Keratinocyte (primary cell): ENCODE measurements at regions not wholly inside any gene's neighbourhood (a gene's known extent, or its start where the extent isn't known, plus 50 kb on each side); places are given as distances from the start of the nearest gene placed in this dataset.

Source experiments
- DNase-seq: peaks from one replicate; pipeline ENCODE4 v3.0.0-alpha.2; 2011; ENCODE audit warnings: low read depth, missing footprints, low spot score
- FAIRE-seq: peaks from 2 replicates; lab custom pipeline; 2011; peaks lifted over from hg19 to GRCh38; lab: Jason Lieb, UNC
- H2AFZ ChIP-seq: 2 replicates; pipeline ENCODE4 v1.6.0; 2012; ENCODE audit warnings: low read length, control low read depth, inconsistent platforms; ENCODE audit not compliant: control insufficient read depth
- H3K27ac ChIP-seq: 2 replicates; pipeline ENCODE4 v1.5.1; 2011; ENCODE audit warnings: low read length; ENCODE audit not compliant: control insufficient read depth, insufficient read depth
- H3K27me3 ChIP-seq: 3 replicates; pipeline ENCODE4 v1.6.0; 2011; ENCODE audit warnings: low read length; ENCODE audit not compliant: control insufficient read depth, insufficient read depth; ENCODE audit errors: extremely low read depth
- H3K36me3 ChIP-seq, 2 experiments: 2 replicates in 1 of 2; 3 replicates in 1 of 2; pipeline ENCODE4 v1.5.1; 2011; ENCODE audit warnings: low read length in 2 of 2, mild to moderate bottlenecking in 1 of 2; ENCODE audit not compliant: control insufficient read depth in 2 of 2, insufficient read depth in 2 of 2; ENCODE audit errors: extremely low read depth in 1 of 2
- H3K4me1 ChIP-seq: 3 replicates; pipeline ENCODE4 v1.5.1; 2011; ENCODE audit warnings: low read length; ENCODE audit not compliant: control insufficient read depth, insufficient read depth; ENCODE audit errors: extremely low read depth
- H3K4me2 ChIP-seq: 3 replicates; pipeline ENCODE4 v1.6.0; 2011; ENCODE audit warnings: low read depth, low read length; ENCODE audit not compliant: control insufficient read depth, insufficient read depth; ENCODE audit errors: extremely low read depth
- H3K4me3 ChIP-seq, 3 experiments: fragments of 200-600 bp in 1 of 3; sonication (generic) in 1 of 3; 2 replicates in 2 of 3; 3 replicates in 1 of 3; pipeline ENCODE4 v1.5.1; 2011 to 2016; ENCODE audit warnings: low read length in 3 of 3, mild to moderate bottlenecking in 3 of 3, control low read depth in 2 of 3, inconsistent platforms in 1 of 3, low read depth in 1 of 3, mixed read lengths in 1 of 3, mixed run types in 1 of 3, moderate library complexity in 1 of 3; ENCODE audit not compliant: control insufficient read depth in 2 of 3, insufficient read depth in 2 of 3; ENCODE audit errors: extremely low read depth in 1 of 3
- H3K79me2 ChIP-seq: 2 replicates; pipeline ENCODE4 v1.6.0; 2012; ENCODE audit warnings: low read length; ENCODE audit not compliant: control insufficient read depth, insufficient read depth
- H3K9ac ChIP-seq: 3 replicates; pipeline ENCODE4 v1.6.0; 2011; ENCODE audit warnings: low read length; ENCODE audit not compliant: control insufficient read depth, insufficient read depth; ENCODE audit errors: extremely low read depth
- H3K9me1 ChIP-seq: 3 replicates; pipeline ENCODE4 v1.6.0; 2011; ENCODE audit warnings: low read length; ENCODE audit not compliant: control insufficient read depth, insufficient read depth; ENCODE audit errors: extremely low read depth
- H3K9me3 ChIP-seq: 2 replicates; pipeline ENCODE4 v1.5.1; 2012; ENCODE audit warnings: low read depth, low read length; ENCODE audit not compliant: control insufficient read depth
- H4K20me1 ChIP-seq: 3 replicates; pipeline ENCODE4 v1.6.0; 2011; ENCODE audit warnings: low read length; ENCODE audit not compliant: control insufficient read depth, insufficient read depth; ENCODE audit errors: extremely low read depth
- CTCF ChIP-seq, 3 experiments: IDR thresholded peaks in 1 of 3; conservative IDR thresholded peaks in 1 of 3; optimal IDR thresholded peaks in 1 of 3; 2 replicates in 2 of 3; 3 replicates in 1 of 3; pipeline versions ENCODE3 to v1.5.1; 2011; ENCODE audit warnings: low read length in 3 of 3, mild to moderate bottlenecking in 3 of 3, moderate library complexity in 2 of 3, control low read depth in 1 of 3, inconsistent platforms in 1 of 3; ENCODE audit not compliant: insufficient read depth in 2 of 3; ENCODE audit errors: extremely low read depth in 1 of 3
- EZH2 ChIP-seq: IDR thresholded peaks from one replicate; pipeline ENCODE4 v1.6.1; 2012; ENCODE audit warnings: inconsistent platforms, mild to moderate bottlenecking, low read length, moderate library complexity
- dilution Hi-C: fragments of 300-500 bp; cut with MboI; formaldehyde crosslinking; loops from one replicate; pipeline ENCODE4 v1.7.0; 2020; ENCODE audit warnings: low sequenced_read_pairs; ENCODE audit not compliant: extremely low pct_ligation_motif_present

DNA sequence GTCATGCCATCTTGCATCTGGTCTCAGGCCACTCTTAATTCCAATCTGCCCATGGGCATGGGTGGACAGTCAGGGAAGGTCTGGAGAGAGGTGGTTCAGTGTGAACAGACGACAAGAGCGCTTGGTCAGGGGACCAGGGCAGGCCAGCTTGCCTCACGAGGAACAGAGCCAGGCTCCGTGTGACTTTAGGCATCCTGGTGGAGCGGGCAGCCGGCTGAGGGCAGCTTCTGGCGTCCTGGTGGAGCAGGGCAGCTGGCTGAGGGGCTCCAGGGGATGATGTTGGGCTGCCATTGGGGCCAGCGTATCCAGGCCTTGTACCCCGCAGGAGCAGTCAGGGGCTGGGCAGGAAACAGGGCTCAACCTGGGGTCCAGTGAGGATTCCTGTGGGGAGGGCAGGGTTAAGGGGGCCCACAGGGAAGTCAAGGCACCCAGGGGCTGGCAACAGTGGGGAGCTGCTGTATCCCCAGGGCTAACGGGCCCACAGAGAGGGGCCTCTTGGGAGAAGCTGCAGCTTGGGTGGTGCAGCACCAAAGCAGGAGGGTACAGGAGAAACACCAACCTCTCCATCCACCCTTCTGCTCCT lies 197.9 kb upstream of the TWIST2 start:
- dilution Hi-C loops = no loop called here
- FAIRE-seq = no peak

DNA sequence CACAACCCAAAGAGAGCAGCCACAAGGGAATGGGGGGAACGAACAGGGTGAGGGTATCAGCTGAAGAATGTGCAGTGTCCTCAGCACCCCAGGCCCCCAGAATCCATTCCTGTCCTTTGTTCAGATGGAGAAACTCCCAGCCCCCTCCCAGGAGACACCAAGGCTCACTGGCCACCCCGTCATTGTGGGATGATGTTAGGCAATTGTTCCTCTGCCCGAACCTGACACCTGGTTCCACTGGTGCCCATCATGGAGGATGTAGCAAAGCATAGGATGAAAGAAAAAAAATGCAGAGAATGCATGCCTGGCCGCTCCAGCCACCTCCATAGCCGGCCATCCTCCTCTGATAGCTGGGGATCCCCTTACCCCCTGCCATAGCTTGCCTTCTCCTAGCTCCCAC lies 197.3 kb upstream of the TWIST2 start:
- no peak for DNase-seq

More for the DNA sequence above, 197.9 kb upstream of the TWIST2 start:
- no peak for TF ChIP-seq EZH2
- TF ChIP-seq CTCF (optimal IDR thresholded peaks at IDR 0.05 in 1 of 3, IDR thresholded peaks at IDR 0.05 in 1 of 3, conservative IDR thresholded peaks at IDR 0.05 in 1 of 3; ENCODE audit: extremely low read depth in 1 of 3, insufficient read depth in 2 of 3, low read length in 3 of 3) = no peak
- Histone ChIP-seq H3K9me1 (no peaks in the 10 kb centered on the region), H3K27me3 (peaks cover under 1% of the 10 kb centered on the region), H3K9ac (no peak overlapping the region), H3K4me2 (no peak overlapping the region), H2AFZ (no peak overlapping the region), H3K27ac (no peak overlapping the region), H3K4me1 (no peaks in the 10 kb centered on the region), H3K9me3 (no peaks in the 10 kb centered on the region), H4K20me1 (no peaks in the 10 kb centered on the region), H3K4me3 (no peak overlapping the region), H3K79me2 (no peaks in the 10 kb centered on the region), H3K36me3 (no peaks in the 10 kb centered on the region)
- DNase-seq = no peak

More for the DNA sequence above, 197.3 kb upstream of the TWIST2 start:
- peaks cover 3% of the 10 kb centered on the region for H3K27me3 ChIP-seq
- no peaks in the 10 kb centered on the region for H3K79me2 ChIP-seq
- no peak overlapping the region for H2AFZ ChIP-seq
- TF ChIP-seq CTCF (optimal IDR thresholded peaks at IDR 0.05 in 1 of 3, IDR thresholded peaks at IDR 0.05 in 1 of 3, conservative IDR thresholded peaks at IDR 0.05 in 1 of 3; ENCODE audit: extremely low read depth in 1 of 3, insufficient read depth in 2 of 3, low read length in 3 of 3) (no peak), EZH2 (no peak)
- no peak overlapping the region for H3K4me2 ChIP-seq
- no peak overlapping the region for H3K27ac ChIP-seq
- no peaks in the 10 kb centered on the region for H3K9me3 ChIP-seq
- no peaks in the 10 kb centered on the region for H3K4me1 ChIP-seq
- H3K9ac ChIP-seq = no peak overlapping the region
- H3K4me3 ChIP-seq = no peak overlapping the region
- no peaks in the 10 kb centered on the region for H3K36me3 ChIP-seq
- FAIRE-seq = no peak
- H4K20me1 ChIP-seq = no peaks in the 10 kb centered on the region
- H3K9me1 ChIP-seq = no peaks in the 10 kb centered on the region
- dilution Hi-C loops = no loop called here
